ENCODE measurements at regions not wholly inside any gene's neighbourhood (a gene's known extent, or its start where the extent isn't known, plus 50 kb on each side); places are given as distances from the start of the nearest gene placed in this dataset.
"Not testable (repeated sequence)": the region's sequence is repeated elsewhere in the genome, so short reads cannot be mapped to it uniquely, and the experiment has no call there.

DNA sequence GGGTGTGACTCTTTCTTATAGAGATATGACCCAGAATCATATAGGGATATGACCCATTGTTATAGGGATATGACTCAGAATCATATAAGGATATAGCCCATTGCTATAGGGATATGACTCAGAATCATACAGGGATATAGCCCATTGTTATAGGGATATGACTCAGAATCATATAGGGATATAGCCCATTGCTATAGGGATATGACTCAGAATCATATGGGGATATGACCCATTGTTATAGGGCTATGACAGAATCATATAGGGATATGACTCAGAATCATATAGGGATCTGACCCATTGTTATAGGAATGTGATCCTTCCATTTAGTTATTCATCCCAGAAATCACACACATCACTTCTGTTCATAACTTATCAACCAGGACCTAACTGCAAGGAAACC lies 312.2 kb upstream of the ADARB2 start:
- DNase-seq, result no peak

DNA sequence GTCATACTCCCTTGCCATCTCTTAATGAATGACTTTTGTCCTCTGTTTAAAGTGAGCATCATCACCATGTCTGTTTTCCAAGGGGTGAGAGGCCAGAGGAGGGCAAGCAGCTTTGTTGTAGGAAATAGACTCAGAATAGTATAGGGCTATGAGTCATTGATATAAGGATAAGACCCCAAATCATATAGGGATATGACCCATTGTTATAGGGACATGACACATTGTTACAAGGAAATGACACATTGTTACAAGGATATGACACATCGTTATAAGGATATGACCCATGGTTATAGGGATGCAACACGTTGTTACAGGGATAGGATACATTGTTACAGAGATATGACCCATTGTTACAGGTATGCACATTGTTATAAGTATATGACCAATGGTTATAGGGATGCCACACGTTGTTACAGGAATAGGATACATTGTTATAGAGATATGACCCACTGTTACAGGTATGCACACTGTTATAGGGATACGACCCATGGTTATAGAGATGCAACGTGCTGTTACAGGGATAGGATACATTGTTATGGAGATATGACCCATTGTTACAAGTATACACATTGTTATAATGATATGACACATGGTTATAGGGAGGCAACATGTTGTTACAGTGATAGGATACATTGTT lies 311.1 kb upstream of the ADARB2 start:
- DNase-seq, result no peak

DNA sequence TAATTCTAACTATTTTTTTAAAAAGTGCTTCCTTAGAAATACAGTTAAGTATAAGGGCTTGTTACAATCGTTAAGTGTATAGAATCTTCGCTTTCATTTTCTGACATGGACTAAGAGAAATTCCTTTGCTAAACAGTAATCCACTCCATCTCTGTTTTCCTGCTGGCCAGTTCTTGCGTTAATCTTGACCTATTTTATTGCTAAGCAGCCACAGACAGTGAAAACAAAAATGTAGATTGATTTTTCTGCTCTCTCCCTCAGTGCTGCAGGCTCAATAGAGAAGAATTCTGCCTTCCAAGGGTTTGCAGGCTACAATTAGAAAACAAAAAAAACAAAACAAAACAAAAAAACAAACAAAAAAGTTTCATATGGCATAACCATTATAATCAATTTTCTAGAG lies 310.4 kb upstream of the ADARB2 start:
- no peak for DNase-seq

DNA sequence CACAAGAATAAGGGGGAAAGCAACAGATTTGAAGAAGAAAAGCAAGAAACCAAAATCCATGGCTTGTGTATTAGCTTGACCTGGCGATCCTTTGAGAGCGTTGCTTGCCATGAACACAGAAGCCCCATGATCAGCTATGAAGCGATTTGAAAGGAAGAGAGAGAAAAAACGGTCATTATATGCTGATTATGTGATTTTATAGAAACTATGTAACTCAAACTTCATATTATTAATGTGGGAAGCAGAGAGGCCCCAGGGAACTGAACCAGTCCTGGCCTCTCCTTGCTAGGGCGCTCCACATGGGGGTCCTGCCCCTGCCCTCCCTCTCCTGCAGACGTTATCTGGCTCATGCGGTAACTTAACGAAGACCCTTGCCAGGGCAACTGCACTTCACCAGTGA lies 306.1 kb upstream of the ADARB2 start:
- no peak for DNase-seq

DNA sequence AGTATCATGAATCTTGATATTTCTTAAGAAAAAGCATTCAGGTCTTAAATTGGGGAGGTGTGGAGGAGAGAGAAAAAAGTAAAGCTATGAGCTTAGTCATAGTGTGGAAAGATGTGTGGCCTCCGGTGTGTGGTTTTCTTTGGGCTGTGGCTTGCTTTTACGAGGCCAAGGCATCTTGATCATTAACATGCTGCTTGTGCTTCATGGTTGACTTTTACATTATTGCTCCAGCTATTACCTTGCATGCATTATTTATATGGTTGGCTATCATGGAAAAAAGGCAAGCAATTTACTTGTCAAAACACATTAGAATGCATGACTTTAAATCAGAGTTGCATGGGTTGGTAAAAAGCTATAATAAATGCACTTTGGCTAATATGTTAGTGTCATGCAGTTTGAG lies 300.7 kb upstream of the ADARB2 start:
- DNase-seq, result no peak

DNA sequence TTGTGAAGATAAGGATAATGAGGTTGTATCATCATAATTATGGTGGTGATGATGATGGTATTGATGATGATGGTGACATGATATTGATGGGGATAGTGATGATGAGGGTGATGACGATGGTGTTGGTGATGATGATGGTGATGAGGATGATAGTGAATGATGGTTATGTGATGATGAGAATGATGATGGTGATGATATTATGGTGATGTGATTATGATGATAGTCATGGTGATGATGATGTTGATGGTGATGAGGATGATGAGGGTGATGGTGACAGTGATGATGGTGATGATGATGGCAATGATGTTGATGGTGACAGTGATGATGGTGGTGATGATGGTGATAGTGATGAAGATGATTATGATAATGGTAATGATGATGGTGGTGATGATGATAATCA lies 299.9 kb upstream of the ADARB2 start:
- DNase-seq, result no peak

DNA sequence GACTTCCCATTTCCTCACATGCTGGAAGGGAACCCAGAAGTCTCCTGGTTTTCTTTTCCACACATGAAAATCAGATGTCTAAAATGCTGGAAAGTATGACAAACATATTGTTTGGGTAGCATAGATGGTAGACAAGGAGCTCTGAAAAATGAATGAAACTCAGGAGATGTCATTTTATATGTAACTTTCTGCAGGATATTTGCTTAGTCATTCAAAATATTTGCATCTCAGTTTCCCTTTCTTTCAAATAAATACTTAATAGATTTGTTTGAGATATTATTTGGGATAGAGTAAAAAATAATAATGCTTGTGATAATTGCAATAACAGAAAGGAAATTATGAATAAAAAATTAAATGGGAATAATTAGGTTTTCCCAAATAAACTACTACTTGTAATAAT lies 298.9 kb upstream of the ADARB2 start:
- no peak for DNase-seq

DNA sequence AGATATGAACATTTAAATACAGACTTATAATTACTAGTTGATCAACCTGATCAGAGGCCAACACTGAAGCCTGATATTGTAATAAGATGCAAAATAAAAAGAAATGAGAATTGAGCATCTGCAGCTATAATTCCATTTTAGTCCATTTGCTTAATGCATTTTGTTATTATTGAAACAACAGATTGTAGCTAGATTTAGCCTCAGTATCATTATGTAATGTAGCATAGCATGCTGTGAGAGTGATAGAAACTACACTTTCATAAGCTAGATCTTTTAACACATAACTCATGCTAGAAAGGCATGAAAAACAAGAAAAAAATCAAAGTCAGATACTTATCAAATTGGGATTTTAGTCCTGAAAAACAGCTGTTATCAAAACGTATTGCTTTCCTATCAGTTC lies 292.7 kb upstream of the ADARB2 start:
- DNase-seq, result no peak

DNA sequence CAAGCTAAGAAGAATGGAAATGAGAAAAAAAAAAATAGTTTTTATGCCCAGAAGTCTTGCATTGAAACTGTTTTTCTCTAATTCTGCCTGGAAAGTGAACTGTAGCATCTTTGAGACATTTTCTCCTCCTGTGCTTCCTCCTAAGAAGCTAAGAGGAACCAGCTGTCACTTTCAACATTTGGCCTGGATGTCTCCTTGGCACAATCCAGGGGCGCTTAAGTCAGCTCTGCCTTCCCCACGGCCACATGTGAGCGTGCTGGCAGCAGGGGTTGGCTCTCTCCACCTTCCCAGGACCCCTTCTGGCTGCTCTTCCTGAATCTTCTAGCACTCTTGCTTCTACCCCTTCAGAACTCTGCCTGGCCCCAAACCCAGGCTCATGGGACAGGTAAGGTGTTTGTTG lies 289.6 kb upstream of the ADARB2 start:
- no peak for DNase-seq

DNA sequence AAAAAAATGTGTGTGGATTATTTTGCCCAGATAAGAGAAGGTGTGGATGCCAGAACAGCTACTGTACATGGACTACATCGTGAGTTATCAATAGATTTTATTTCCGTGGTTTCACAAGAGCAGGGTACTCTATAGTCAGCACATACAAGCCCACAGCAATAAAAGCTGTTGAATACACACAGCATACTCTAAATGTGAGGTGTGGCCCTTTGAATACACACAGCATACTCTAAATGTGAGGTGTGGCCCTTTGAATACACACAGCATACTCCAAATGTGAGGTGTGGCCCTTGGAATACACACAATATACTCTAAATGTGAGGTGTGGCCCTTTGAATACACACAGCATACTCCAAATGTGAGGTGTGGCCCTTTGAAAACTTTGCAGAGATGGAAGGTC lies 287.4 kb upstream of the ADARB2 start:
- DNase-seq, result not testable (repeated sequence)

DNA sequence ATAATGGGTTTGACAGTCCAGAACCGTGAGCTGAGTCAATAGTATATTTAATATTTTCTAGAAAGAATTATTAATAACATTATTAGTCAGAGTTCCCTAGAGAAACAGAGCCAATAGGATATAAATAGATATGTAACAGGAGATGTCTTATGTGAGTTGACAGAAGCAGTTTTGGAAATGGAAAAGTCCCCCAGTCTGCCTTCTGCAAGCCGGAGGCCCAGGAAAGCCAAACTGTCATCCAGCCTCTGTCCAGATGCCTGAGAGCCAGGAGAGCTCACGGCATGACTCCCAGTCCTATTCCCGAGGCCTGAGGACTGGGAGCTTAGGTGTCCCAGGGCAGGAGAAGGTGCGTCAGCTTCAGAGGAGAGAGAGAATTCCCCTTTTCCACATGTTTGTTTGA lies 286.4 kb upstream of the ADARB2 start:
- no peak for DNase-seq

DNA sequence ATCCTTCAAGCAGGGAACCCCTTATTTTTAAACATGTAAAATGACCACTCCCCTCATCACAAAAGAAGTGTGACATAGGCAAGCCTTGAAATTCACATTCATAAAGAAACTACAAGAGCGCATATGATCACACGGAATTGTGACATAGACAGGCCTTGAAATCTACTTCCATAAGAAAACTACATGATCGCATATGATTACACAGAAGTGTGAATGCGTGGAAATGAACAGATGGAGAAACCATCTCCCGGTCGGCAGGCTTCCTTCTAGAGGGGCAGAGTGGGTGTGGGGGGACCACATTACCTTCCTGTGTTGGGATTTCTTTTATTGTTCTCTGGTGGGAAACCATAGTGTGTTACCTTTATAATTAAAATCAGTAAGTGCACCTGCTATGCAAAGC lies 285.1 kb upstream of the ADARB2 start:
- no peak for DNase-seq

DNA sequence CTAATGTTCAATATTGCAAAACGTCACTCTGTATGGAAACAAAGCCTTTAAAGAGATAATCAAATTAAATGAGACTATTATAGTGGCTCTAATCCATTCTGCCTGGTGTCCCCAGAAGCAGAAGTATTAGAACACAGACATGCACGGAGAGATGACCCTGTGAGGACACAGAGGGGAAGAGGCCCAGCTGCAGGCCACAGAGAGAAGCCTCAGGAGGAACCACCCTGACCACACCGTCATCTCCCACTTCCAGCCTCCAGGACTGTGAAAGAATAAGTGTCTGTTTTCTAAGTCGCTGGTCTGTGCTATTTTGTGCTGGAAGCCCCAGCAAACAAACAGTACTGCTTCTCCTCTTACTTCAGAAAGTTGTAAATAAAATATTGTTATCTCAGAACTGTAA lies 283.5 kb upstream of the ADARB2 start:
- no peak for DNase-seq

DNA sequence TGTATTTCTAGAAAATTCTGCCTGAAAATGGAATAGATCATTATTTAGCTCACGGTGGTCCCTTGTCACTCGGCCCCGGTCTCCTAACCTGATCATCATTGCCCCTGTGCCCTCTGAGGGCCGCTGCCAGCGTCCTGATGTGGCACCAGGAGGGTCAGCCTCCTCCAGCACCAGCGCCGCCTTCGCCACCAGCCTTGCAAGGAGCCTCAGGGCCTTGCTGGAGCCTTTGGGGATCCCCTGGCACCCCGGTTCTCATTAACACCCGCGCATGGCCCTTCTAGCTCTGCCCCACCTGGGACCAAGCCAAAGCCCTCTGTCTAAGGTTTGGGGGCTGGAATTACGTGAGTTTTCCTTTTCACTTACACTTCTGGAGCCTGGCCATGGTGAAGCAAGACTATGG lies 282.5 kb upstream of the ADARB2 start:
- DNase-seq, result no peak

DNA sequence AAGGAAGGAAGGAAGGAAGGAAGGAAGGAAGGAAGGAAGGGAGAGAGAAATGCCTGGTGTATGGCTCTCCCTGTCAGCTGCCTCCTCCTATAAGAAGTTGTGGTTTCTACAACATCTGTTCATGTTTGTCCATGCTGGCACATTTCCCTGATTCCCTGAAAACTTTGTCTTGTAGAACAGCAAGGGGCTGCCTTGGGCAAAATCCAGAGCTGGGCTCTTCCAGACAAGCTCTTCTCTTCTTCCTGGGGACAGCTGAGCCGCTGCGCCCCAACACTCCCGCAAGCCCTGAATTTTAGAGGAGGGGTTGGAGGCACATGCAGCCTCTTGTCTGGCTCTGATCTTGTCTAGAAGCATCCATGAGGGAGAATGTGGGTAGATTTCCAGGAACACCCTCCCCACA lies 282.0 kb upstream of the ADARB2 start:
- DNase-seq, result no peak

DNA sequence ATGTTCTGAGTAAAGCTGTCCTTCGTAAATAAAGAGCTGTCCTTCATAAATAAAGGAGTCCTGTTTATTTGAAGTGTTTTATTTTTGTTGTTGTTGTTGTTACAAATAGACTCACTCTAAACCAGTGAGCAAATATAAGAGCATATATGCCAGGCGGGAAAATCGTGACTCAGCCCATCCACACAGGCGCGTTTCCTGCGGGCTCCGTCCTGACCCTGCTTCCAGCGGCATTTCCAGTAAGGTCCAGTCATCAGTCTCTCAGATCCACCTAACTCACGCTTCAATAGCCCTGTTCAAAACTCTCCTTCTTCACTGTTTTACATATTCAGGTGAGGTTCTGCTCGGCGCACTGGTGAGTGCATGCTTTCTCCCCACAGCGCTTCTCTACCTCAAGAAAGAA lies 277.2 kb upstream of the ADARB2 start:
- DNase-seq, result no peak

DNA sequence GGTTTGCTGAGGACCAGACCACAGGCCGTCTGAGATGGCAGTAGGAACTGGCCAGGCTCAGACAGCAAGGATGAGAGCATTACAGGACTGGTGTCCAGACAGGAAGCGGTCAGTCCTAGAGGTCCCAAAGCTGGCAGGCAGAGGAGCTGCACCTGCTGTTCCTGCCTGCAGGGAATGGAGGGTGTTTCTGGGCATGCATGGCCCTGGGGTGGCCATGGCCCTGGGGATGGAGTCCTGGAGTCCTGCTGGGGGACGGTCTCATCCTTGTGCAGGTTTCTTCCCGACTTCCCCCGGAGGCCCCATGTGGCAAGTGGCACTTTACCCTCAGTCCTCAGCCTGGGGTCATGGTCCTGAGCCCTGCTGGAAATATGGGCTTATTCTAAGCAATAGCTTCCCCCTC lies 274.9 kb upstream of the ADARB2 start:
- DNase-seq, result no peak

DNA sequence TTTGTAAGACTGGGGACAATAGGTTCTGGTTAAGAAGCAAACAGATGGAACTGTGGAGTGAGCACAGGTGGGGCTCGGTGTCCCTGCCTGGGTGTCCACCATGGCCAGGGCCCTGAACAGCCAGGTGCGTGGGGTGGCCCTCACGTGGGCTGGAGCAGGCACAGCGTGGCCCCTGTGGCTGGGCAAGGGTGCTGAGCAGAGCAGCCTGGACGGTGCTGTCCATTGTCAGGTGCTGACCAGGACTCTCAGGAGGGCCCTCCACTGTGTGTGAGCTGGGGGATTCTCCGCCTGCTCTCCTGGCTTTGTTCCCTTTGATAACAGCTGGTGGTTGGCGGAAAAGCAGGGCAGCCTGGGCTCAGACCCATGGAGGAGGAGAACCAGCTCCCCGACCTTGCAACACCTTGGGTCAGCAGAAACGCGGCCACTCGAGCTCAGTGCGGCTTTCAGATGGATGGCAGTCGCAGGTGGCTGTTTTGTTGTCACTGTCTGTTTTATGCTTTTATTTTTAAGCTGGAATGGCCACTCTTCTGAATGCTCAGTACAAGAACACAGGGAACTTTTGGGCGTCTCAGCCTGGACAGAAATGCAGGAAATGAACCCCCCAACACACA lies 273.9 kb upstream of the ADARB2 start:
- no peak for DNase-seq

DNA sequence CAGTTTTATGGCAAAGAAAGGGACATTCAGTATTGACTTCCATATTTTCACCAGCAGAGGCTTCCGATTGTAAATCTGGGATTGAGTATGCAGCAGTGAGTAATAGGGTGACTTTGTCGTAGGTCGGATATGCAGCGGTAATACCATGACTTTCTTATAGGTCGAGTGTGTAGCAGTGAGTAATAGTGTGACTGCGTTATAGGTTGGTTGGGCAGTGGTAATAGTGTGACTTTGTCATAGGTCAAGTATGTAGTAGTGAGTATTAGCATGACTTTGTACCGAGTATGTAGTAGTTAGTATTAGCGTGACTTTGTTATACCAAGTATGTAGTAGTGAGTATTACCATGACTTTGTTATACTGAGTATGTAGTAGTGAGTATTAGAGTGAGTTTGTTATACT lies 268.2 kb upstream of the ADARB2 start:
- DNase-seq, result no peak

DNA sequence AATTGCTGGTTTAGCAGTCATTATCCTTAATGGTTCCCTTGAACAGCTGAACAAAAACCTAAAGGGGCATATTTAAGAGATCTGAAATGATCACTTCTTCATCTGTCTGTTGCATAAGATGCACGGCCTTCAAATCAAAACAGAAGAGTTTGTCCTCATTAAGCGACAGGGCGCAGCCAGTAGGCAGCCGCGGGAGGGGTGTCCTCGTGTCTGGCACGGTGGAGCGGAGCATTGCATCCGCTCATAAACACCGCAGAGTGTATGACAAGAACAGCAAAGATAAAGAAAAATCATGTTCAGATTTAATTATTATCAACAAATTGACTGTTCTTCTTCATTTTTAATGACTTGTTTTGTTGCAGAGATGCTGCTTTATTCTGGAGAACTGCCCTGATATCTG lies 255.6 kb upstream of the ADARB2 start:
- DNase-seq, result no peak

DNA sequence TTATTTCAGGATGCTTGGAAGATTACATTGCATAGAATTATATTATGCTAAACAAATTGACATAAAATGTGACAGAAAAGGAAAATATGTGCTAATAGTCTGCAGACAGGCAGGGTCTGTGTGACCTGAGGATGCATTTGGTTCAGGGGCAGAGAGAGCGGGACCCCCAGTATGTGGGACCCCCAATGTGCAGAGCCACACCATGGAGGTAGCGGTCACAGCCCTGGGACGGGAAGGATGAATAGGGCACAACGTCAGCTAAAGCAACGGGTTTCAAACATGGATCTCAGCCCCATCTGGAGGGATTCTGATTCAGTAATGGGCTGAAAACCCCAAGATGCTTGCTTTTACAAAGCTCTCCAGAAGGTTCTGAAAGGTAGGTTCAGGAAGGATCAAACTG lies 251.8 kb upstream of the ADARB2 start:
- no peak for DNase-seq

DNA sequence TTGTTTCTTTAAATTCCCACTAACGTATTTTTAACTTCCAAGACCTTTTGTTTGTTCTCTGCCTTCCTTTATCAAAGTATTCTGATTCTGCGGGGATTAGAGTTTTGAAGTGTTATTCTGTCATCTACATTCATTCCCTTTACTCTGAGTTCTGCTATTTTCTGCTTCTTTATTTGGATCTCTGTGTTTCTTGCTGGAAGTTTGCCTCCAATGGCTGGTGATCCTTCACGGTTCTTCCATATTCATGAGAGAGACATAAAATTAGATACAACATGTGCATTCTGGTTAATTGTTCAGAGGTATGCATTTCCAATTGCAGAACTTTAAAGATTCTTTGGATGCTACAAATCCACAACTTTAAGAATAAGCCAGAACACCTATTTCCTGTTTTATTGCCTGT lies 244.7 kb upstream of the ADARB2 start:
- DNase-seq, result no peak

DNA sequence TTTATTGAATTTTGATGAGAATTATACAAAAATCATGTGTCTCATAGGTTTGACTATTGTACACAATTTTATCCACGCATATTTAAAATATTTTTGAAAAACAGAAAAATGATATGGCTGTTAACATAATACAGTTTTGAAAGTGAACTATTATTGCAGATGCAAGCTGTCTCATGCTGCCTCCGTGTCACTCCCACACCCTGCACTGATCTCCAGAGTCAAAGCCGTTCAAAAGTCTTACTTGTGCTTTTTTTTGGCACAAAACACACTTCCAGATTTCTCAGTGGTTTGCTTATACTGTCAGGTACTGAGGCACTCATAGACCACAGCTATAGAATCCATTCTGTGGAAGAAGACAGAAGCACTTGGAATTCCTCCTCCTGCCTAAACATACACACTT lies 243.1 kb upstream of the ADARB2 start:
- DNase-seq, result no peak

DNA sequence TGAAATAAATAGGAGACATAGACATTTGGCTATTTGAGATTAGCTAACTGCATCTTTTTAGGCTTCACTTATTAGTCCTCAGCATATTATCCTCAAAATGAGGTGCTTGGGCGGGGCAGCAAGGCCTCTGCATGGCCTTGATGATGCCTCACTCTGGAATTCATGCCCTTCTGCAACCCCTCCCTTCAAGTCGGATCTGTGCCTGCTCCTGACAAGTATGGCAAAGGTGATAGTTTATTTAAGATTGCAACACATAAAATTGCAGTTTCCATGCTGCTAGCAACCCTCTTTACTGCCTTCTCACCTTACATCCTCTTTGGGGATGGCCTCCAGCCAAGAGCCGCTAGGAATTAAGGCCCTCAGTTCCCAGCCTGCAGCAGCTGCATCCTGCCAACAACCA lies 241.3 kb upstream of the ADARB2 start:
- DNase-seq, result no peak

DNA sequence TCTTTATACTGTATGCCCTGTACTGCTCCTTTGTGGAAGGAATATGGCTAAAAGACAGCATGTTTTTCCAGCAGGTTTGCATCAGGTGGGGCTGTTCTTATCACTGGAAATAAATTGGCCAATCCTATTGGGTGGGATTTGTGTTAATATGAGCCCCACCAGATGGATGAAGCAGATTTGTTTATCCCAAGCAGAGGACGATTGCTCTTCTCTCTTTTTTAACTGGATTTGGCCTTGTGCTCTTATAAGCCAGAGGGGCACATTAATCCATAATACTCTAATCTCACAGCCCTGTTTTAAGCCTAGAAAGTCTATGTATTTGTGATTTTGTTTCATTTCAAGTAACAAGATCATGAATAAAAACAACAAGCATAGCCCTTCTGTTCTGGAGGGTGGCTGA lies 240.1 kb upstream of the ADARB2 start:
- DNase-seq, result no peak

DNA sequence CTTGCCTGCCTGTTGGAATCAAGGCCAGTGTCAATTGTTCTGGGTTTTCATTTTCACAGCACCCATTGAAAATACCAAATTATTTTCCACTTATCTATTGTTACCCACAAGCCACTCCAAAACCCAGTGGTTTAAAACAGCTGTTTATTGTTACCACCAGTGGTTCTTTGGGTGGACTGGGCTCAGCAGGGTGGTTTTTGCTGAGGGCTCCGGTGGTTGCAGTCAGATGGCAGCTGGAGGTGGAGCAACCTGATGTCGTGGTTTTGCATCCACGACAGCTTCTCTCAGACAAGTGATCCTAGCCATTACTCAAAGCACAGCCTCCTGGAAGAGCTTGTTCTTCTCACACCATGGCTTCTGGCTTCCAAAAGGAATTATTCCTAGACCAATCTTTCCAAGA lies 235.1 kb upstream of the ADARB2 start:
- DNase-seq, result no peak
